HG02759 (cell line): ENCODE measurements at regions not wholly inside any gene's neighbourhood (a gene's known extent, or its start where the extent isn't known, plus 50 kb on each side); places are given as distances from the start of the nearest gene placed in this dataset.

Source experiments
- ATAC-seq: cut with Tn5 transposase; IDR thresholded peaks from one replicate; pipeline ENCODE4 v1.9.1; 2021; ENCODE audit warnings: mild to moderate bottlenecking, moderate library complexity; ENCODE audit not compliant: unreplicated experiment

DNA sequence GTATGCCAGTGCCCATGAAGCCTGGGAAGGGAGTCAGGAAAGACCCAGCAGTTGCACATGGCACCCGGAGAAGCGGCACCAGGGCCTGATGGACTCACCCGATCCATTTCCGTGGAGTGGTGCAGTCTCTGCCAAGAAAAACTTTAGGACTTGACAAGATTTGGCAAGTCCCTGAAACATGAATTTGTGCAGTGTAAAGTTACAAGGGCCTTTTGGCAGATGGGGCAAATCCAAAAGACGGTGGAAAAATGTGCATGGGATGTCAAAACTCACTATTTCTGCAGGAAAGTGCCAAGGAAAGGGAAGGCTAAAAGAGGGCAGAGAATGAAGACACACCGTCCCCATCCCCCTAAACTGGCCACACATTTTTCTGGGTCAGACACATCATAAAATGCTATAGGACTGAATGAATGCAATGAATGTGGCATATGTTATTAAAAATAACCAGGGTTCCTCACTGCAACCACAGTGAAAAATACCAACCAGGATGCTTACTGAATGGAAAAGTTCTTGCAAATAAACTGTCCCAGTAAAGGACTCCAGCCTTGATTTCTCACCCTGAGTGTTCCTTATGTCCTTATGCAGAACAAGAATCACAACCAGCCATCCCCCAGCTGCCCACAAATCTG lies 173.5 kb upstream of the SIX2 start:
- no peak for ATAC-seq

DNA sequence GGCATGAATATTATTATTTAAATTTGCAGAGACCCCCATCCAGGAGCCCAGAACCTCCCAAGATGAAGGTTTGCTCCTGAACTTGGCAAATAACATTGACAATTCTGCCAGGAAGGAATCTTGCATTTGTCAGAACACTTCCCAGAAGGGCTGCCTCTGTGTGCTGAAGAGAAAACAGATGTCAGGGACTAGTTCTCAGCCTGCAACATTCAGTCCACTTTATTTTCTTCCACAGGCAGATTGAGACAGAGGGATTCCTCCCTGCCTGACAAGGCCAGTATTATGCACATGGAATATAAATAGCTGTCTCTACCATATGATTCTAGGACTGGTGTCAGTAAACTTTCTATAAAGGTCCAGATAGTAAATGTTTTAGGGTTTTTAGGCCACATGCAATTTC lies 171.5 kb upstream of the SIX2 start:
- no peak for ATAC-seq

DNA sequence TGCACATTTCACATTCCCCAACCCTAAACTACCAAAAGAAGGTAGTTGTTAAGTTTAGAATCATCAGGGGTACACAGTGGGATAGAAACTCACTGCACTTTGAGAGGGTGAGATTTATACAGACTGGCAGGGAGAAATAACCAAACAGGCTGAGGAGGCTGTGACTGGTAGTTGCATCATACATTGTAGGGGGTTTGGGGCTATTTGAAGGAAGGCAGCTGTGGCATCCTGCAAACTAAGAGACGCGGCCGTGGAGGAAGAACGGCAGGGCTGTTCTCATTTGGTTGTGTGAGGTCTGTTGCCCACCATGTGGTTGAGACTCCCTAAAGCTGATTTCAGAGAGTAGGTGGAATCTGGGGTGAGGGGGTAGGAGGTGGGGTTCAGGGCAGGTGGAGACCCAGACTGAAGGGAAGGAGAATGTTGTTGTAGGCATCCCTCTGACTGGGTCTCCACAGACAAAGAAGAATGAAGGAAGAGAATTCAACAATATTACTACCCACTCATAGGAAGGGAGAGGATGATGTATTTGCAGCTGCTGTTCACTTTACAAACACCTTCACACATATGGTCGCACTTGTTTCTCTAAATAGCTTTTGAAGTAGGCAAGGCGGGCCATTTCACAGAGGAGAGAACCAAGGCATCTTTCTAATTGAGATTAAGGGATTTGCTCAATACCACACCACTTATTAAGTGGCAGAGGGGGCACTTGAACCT lies 170.9 kb upstream of the SIX2 start:
- no peak for ATAC-seq

DNA sequence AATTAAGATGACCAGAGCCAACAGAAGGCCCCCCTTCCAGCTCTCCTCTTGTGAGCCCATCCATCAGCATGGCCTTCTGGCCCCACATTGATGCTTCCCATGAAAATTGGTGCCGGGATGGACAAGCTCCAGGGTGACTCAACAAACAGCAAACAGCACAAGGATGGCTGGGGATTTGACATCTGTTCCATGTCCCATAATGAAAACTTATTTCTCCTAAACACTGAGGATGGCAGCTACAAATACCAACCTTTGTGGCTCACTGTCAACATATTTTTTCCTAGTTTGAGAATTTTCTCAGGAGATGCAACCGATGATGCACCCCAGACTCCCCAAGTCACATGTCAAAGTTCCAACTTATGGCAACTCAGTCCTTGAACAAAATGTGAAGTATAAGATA lies 169.6 kb upstream of the SIX2 start:
- no peak for ATAC-seq

DNA sequence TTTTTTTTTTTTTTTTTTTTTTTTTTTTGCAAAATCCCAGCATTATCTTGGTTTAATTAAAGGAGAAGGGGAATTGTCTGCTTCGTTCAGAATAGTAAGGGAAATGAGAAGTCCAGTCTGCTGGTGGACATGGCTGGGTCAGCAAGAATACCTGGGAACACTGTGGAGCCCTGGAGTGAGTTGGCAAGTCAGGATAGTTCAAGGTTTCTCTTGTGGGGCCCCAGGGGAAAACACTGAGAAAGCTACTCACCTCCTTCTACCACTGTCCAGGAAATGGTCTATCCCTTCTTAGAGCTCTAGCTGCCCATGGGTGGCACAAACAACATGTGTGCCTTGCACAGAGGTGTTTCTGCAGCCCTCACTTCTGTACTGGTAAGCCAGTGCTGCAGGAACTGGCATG lies 169.1 kb upstream of the SIX2 start:
- ATAC-seq: no peak

DNA sequence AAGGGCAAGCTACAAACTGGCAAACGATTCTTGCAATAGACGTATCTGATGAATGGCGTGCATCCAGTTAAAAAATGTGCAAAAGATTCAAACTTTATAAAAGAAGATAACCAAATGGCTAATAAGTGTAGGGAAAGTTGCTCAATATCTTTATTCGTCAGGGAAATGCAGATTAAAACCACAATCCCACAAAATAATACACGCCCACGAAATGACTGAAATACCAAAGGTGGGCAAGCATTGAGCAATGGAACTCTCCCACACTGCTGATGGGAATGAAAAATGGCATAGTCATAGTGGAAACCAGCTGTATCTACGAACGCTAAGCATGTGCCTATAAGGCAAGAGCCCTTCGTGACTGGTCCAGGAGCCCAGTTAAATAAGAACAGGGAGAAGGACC lies 168.6 kb upstream of the SIX2 start:
- ATAC-seq: no peak

DNA sequence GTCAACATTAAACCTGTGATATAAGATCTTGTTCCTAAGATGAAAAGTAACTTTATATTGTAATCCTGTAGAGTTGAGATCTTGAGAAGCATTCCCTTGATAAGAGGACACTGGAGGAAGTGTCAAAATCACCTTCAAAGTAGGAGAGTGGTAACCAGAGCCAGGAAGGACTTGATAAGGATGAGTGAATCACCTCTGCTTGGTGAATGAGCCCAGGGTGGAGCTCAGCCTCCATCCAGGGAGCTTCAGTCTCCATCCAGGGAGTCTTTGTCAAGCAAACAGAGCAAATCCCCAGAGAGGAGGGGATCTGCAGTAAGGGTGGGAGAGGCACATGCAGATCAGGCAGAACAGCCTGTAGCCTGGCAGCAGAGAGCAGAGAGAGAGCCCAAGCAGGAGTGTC lies 167.1 kb upstream of the SIX2 start:
- no peak for ATAC-seq

DNA sequence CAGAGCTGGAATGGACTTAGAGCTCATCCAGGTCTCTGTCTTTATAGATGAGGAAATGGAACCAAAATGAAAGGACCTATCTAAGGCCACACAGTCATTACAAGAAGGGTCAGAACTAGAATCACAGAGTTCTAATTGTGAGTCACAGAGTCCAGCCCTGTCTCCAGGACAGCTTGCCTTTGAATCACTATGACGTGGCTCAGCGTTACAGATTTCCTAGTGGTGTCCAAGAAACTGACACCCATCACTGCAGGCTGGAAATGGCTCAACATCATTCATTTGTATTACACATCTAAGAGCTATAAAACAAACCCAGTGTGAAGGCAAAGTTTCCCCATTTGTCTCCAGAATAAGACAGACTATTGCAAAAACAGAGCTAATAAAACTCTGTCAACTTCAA lies 164.3 kb upstream of the SIX2 start:
- no peak for ATAC-seq

DNA sequence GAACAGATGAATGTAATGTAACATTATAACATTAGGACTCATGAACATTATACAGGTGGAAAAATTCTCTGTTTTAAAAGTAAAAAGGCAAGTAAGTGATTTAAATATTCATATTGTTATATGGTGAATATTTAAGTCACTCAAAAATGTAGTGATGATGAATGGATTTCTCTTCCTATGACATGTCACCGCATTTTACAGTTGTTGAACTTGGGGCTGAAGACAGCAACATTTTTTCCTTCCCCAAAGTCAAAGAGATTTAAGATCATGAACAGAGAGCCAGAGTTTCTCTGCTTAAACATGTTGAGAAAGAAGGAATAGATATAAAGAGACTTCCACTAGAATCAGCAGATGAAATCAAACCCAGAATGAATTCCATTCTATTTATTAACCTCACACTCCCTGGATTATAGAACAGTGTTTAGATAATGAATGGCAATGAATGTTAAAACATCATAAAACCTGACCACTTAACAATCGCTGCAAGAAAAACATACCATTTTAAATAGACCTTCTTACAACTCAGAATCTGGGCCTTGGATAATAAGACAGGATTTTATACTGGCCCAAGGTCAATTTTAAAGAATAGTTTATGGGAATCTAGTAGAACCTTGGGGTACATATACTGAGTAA lies 163.6 kb upstream of the SIX2 start:
- no peak for ATAC-seq

DNA sequence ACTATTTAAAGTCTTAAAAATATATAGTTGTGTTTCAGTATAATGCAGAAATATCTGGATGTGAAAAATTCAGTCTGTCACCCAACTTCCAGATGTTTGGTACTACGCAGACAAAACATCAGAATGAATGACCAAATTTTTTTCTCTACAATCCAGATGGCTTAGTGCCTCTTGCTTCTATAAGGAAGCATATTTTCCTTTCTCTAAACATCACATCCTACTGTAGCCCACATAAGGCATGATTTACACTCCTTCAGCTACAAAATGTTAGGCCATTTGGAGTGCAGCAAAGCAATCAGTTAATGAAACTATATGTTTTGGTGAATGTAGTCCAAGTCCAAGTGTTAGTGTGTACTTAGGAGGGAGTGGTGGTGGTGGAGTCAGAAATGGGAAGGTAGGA lies 162.9 kb upstream of the SIX2 start:
- ATAC-seq: no peak

DNA sequence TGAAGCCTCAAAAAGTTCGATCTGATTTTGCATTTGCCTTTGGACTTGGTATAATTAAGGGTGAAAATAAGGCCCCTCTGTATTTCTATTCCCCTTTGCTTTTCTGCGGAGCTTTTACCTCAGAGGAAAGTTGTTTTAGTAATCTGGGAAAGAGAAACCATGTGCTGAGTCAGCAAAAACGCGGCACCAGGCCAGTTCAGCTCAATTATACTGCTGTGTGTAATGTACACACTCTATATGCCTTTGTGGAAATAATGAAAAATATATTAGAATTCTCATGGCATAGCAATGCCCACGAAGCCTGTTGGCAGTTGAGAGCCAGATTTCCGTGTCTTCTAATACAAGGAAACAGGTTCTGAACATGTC lies 161.9 kb upstream of the SIX2 start:
- ATAC-seq: no peak

DNA sequence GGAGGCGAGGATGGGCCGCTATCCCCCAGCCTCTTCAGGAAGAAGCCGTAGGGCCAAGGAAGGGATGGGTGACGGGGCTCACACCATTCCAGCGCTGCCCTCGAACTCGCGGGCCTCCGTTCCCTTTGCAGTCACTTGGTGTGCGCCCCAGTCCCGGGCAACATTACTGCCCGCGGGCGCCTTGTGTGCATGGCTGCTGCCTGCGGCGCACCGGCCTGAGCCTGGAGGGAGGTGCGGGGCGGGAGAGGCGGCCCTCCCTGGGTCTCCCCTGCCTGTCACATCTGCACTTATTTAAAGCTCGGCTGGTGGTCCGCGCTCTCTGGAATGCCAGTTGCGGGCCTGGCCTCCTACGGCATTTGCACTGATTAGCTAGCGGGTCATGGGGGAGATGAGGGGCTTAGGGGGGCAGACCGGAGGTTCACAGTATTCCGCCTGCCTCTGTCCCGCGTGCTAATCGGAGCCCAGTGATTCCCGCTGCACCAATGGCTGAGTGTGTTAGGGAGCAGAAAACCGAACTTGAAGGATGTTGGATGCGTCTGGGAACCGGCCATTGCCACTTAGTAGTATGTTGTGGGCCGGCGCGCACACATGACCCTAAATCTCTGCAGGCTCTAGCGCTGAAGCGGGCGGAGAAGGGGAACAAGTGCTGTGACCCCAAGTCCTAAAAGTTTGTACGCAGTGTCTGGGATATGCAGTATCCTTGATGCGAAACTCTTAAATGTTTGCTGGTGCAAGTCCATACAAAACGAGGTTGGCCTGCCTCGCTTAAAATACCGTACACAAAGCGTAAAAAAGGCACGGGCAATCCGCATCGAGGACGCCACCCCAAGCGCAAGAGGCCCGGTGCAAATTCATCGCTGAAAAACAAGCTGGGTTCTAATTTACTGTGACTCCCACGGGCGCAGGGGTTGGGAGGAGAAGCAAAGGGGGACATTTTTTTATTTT lies 161.2 kb upstream of the SIX2 start:
- ATAC-seq: no peak

DNA sequence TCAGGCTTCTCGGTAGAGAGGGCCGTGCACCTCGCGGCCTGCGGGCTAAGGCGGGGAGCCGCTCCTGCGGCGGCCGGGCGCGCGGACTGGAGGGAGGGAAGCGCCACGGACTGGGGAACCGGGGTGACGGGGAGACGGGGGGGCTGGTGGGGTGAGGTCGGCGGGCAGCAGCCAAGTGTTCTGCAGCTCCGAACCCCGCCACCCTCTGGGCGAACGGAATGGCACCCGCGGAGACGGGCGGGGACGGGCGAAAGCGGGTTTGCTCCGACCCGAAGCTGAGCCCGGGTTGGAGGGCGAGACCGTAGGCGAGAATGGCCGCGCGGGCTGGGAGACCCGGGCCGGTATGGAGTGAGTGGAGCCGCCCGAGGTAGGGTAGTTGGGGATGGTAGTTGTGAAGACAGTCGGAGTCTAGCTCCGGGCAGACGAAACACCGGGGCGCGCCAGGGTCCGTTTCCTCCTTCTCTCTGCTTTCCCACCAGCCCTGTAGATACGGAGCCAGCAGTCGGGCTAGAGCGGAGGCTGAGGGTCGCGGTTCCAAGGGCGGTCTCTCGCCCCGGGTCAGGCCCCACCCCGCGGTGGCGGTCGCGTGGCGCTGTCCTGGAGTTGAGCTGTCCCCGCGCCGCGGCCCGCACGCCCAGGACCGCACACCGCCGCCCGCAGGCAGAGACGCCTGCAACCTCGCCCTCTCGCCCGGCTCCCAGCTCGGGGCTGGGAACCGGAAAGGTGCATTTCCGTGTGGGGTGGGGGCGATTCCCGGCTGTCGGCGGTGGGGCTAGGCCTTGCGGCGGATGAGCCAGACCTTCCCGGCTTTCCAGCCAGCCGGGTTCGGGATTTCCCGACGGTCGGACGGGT lies 160.3 kb upstream of the SIX2 start:
- no peak for ATAC-seq

DNA sequence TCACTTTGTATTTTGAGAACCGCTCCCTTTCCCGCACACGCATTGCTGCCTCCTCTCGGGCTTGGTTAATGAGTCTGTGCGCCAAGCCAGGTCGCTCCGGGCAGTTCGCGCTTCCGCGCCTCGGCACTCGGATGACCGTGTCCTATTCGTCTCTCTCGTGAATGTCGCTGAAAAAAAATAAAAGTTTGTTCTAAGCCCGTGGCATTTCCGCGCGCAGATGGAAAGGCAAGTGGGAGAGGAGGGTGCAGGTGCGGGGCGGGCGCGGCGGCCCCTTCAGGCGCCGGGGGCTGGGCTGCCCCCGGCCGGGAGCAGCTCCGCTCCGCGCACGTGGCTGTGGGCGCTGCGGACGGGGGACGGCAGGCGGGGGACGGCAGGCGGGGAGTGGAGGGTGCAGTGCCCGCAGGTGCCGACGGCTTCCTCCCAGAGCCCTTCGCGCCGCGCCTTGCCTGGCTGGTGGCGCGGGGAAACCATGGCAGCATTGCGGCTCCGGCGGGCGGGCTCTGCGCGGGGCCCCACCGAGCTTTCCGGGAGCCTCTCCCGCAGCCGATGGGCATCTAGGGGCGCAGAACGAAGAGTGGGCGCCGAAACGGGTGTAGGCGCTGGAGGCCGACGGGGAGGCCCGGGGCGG lies 159.6 kb upstream of the SIX2 start:
- no peak for ATAC-seq

DNA sequence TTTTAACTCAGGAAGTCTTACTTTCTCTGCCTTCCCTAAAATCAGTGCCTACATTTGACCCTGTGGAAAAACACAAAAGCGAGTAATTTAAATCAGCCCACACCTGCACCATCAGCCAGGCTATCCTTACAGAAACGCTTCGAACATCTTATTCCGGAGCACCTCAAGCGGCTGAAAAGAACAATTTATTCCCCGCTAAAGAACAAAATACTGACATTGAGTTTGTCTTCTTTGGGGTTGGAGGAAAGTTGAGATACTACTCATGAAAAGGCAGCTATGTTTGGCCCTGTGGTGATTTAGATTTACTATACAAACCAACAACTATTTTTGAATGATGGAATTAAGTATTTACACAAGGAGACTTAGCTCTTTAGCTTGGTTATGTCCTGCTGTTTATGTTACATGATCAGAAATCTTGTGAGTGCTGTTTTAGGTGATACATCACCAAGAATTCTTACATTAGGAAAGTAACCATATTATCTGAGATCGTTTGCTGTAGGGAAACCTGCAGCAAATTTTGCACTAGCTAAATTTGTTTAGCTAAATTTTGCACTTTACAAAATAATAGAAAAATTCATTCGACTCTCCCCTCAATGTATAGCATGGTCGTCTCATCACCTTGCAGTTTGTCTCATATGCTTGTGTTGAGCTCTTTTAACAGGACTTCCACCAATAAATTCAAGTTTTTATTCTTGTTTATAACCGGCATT lies 158.8 kb upstream of the SIX2 start:
- no peak for ATAC-seq

DNA sequence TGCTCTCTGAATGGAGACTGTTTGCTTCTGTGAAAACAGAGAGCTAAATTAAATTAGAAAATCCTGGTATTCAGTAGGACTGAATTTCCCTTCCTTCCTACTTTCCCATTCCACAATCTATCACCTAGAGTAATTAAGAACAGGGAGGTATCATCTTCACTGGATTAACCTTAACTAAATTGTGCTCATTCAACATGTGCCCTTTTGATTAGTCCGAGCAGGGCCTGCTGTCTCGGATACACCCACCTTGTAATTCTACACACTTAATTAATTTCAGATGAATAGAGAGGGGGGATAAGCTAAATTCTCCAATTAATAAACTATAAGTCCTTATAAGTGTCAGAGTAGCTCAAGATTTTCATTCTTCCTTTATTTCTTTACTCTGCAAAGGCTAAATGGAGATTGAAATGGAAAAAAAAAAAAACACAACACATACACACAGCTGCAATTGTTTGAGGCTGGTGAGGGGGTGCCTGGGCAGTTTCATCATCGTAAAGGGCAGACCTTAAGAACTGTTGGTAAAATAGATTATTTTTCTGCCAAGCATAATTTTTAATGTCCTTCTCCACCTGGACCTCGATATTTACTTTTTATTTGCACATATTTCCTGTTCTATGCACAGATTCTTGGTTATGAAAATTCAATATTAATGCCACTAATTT lies 157.1 kb upstream of the SIX2 start:
- ATAC-seq: no peak

DNA sequence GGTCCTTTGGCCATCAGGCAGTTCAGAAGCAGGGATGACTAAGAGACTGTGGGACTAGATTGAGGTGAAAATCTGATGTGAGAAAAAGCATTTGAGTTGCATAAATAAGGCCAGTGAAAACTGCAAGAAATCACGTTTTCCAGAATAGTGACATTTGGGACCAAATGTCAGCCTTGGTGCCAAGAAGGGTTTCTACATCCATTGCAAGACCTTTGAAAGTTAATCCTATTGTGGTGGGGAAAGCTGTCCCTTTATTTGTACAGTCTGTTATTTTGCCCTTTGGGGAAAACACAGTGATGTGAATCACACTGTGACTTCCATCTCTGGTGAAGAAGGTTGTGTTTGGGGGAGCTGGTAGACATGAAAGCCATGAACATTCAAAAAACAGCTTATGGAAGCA lies 153.5 kb upstream of the SIX2 start:
- ATAC-seq: no peak

DNA sequence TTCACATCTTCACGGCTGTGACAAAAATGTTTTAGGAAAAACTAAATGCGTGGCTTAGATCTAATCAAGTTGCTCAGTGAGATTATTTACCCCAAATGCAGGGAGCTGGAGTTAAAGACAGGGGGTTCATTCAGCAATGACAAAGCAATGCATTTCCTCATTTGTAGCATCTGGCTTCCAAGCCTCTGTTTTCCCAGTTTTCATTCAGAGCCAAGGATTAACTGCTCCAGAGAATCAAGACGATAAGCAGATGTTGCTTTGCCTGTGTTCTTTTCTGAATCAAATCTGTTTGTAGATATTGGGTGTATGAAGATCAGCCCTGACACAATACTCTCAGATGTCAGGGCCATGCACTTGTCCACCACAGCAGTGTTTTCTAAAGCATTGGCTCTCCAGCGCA lies 147.4 kb upstream of the SIX2 start:
- no peak for ATAC-seq

DNA sequence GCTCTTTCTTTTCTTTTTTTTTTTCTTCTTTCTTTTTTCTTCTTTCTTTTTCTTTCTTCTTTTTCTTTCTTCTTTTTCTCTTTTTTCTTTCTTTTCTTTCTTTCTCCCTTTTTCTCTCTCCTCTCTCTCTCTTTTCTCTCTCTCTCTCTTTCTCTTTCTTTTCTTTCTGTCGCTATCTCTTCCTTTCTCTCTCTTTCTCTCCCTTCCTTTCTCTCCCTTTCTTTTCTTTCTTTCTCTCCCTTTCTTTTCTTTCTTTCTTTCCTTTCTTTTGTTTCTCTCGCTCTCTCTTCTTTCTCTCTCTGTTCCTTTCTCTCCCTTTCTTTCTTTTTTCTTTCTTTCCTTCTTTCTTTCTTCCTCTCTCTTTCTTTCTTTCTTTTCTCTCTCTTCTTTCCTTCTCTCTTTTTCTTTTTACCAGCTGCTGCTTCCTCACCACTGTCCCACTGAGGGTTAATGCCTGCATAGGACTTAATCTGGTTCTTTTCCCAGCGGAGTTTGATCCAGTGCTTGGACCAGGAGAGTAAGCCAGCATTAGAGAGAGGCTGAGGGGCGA lies 145.4 kb upstream of the SIX2 start:
- no peak for ATAC-seq
